SK-N-SH (cell line): ENCODE measurements at regions not wholly inside any gene's neighbourhood (a gene's known extent, or its start where the extent isn't known, plus 50 kb on each side); places are given as distances from the start of the nearest gene placed in this dataset.

Experiments
- CHD2 ChIP-seq: fragments of 150-350 bp; IDR thresholded peaks from 2 replicates; pipeline ENCODE4 v1.6.1; 2018; ENCODE audit warnings: low read length; ENCODE audit not compliant: partially characterized antibody
- CTCF ChIP-seq: fragments of 200-600 bp; sonication (generic); IDR thresholded peaks from 2 replicates; pipeline ENCODE4 v1.6.1; 2017; ENCODE audit warnings: antibody characterized with exemption, mild to moderate bottlenecking, moderate library complexity
- ELF1 ChIP-seq: IDR thresholded peaks from 2 replicates; pipeline ENCODE4 v1.4.0; 2012
- MXI1 ChIP-seq: IDR thresholded peaks from 2 replicates; pipeline ENCODE4 v1.6.1; 2012; ENCODE audit warnings: mild to moderate bottlenecking, low read depth, low read length, improper control_type of control experiment
- POLR2AphosphoS5 ChIP-seq: IDR thresholded peaks from 2 replicates; pipeline ENCODE4 v1.6.1; 2012; ENCODE audit warnings: low read depth, low read length
- TEAD4 ChIP-seq: IDR thresholded peaks from 2 replicates; pipeline ENCODE4 v1.4.0; 2012; ENCODE audit warnings: mild to moderate bottlenecking, borderline replicate concordance; ENCODE audit not compliant: insufficient read depth

GRCh38 chr1:83641796-83642443, 357.0 kb downstream of the TTLL7 start:
- TF ChIP-seq CHD2 = no peak
- TF ChIP-seq POLR2AphosphoS5 = no peak
- no peak for TF ChIP-seq TEAD4
- no peak for TF ChIP-seq MXI1
- no peak for TF ChIP-seq ELF1
- TF ChIP-seq CTCF = no peak
